GM19452 (cell line): ENCODE measurements at regions not wholly inside any gene's neighbourhood (a gene's known extent, or its start where the extent isn't known, plus 50 kb on each side); places are given as distances from the start of the nearest gene placed in this dataset.
"Not testable (repeated sequence)": the region's sequence is repeated elsewhere in the genome, so short reads cannot be mapped to it uniquely, and the experiment has no call there.

ENCODE experiments used
- ATAC-seq: cut with Tn5 transposase; IDR thresholded peaks from one replicate; pipeline ENCODE4 v1.9.1; 2021; ENCODE audit not compliant: unreplicated experiment

GRCh38 chrY:6685783-6686389, 224.6 kb upstream of the TBL1Y start:
- ATAC-seq: not testable (repeated sequence)

GRCh38 chrY:6701558-6702161, 208.8 kb upstream of the TBL1Y start:
- ATAC-seq: peak; percentile 58

- not testable (repeated sequence) for ATAC-seq
Observed at GRCh38 chrY:6721443-6721842, 189.1 kb upstream of the TBL1Y start.

GRCh38 chrY:6747210-6747609, 163.3 kb upstream of the TBL1Y start:
- ATAC-seq: not testable (repeated sequence)

DNA sequence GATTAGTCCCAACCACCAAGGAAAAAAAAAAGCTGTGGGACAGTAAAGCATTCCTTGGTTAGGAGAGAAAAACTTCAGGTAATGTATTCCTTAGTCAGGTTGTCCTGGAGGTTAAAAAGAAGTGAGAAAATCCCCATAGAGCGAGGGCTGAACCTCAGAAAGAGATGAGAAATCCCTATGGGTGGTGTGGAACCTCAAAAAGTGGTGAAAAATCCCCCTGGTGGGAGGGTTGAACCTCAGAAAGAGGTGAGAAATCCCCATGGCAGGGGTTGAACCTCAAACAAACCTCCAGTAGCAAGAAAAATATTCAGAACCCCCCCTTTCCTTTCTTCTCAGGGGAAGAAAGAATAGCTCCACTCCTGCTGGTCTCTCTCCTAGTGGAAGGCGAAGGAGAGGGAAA, 128.2 kb upstream of the TBL1Y start:
- no peak for ATAC-seq

DNA sequence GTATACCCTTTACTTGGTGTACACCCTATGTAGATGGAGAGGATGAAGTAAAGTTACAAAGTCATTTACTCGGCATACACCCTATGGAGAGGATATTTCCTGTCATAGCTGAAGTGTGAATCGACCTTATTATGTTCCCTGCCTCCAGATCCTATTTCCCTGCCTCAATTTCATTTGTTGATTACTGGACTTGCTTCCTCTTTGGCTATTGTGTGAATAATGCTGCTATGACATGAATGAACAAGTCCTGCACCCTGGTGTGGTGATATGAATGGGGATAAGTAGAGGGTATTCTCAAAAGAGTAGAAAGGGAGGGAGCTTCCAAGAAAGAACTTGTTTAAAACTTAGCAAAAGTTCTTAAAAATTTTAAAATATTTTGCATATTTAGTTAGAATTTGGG, 123.5 kb upstream of the TBL1Y start:
- ATAC-seq: no peak

GRCh38 chrY:6811633-6812032, 98.9 kb upstream of the TBL1Y start:
- ATAC-seq: no peak
